RWPE1 (cell line): ENCODE measurements at regions not wholly inside any gene's neighbourhood (a gene's known extent, or its start where the extent isn't known, plus 50 kb on each side); places are given as distances from the start of the nearest gene placed in this dataset.
"Not testable (repeated sequence)": the region's sequence is repeated elsewhere in the genome, so short reads cannot be mapped to it uniquely, and the experiment has no call there.

ENCODE experiments used
- CTCF ChIA-PET: fragments of 350-600 bp; sonication (Branson Sonifier 250); formaldehyde crosslinking; extraction: SDS; loops from one replicate; lab custom pipeline; 2021; lab: Yijun Ruan, JAX
- POLR2A ChIA-PET: fragments of 400-600 bp; formaldehyde crosslinking; extraction: SDS; loops from one replicate; lab custom pipeline; 2020; ENCODE audit warnings: antibody characterized with exemption; ENCODE audit not compliant: low non-redundant PET; lab: Yijun Ruan, JAX
- DNase-seq: peaks from one replicate; pipeline ENCODE4 v3.0.0; 2012; ENCODE audit warnings: low spot score
- H3K27ac ChIP-seq: fragments of 450-650 bp; 2 replicates; pipeline ENCODE4 v1.5.1; 2017
- CTCF ChIP-seq: fragments of 450-650 bp; conservative IDR thresholded peaks from 2 replicates; pipeline ENCODE4 v1.5.1; 2017; ENCODE audit warnings: low read depth, mild to moderate bottlenecking

- DNase-seq: no peak
- POLR2A ChIA-PET: no interaction called here
- CTCF ChIA-PET: interaction anchor here (0.6 kb wide), 1 partner anchor 11 kb away, joined by 3 read pairs; no protein-coding TSS in a partner anchor
- no peak for TF ChIP-seq CTCF
- no peak overlapping the region for H3K27ac ChIP-seq
Observed at GRCh38 chr5:101253096-101253495, 350.0 kb upstream of the ST8SIA4 start.

- no peak for TF ChIP-seq CTCF
- no peak for DNase-seq
- POLR2A ChIA-PET: no interaction called here
- CTCF ChIA-PET: no interaction called here
- no peak overlapping the region for H3K27ac ChIP-seq
Observed at GRCh38 chr5:101244621-101245020, 341.5 kb upstream of the ST8SIA4 start.

- no peak for DNase-seq
- CTCF ChIA-PET: interaction anchor here (0.6 kb wide), 1 partner anchor 189 kb away, joined by 4 read pairs; no protein-coding TSS in a partner anchor
- POLR2A ChIA-PET: no interaction called here
- no peak overlapping the region for H3K27ac ChIP-seq
- no peak for TF ChIP-seq CTCF
Observed at GRCh38 chr5:101212942-101213514, 309.9 kb upstream of the ST8SIA4 start.

- DNase-seq: no peak
- POLR2A ChIA-PET: no interaction called here
- TF ChIP-seq CTCF: no peak
- no peak overlapping the region for H3K27ac ChIP-seq
- CTCF ChIA-PET: no interaction called here
Observed at GRCh38 chr5:101206534-101206933, 303.5 kb upstream of the ST8SIA4 start.

- CTCF ChIA-PET, POLR2A ChIA-PET, DNase-seq, H3K27ac ChIP-seq: not testable (repeated sequence)
Observed at GRCh38 chr5:101205065-101205464, 302.0 kb upstream of the ST8SIA4 start.

- CTCF ChIA-PET, DNase-seq, POLR2A ChIA-PET, H3K27ac ChIP-seq: not testable (repeated sequence)
Observed at GRCh38 chr5:101180365-101180764, 277.3 kb upstream of the ST8SIA4 start.

GRCh38 chr5:101176605-101177004, 273.5 kb upstream of the ST8SIA4 start:
- TF ChIP-seq CTCF: no peak
- H3K27ac ChIP-seq: no peak overlapping the region
- ChIA-PET CTCF (no interaction called here), POLR2A (no interaction called here)
- DNase-seq: no peak
